Prostate gland (tissue), 2 donors: ENCODE measurements at regions not wholly inside any gene's neighbourhood (a gene's known extent, or its start where the extent isn't known, plus 50 kb on each side); places are given as distances from the start of the nearest gene placed in this dataset.

ENCODE experiments used
- POLR2AphosphoS5 ChIP-seq: sonication (generic); formaldehyde crosslinking; IDR thresholded peaks from one replicate; pipeline ENCODE4 v1.6.1; 2017; ENCODE audit warnings: antibody characterized with exemption
- TF ChIP-seq, protein P1 (sequence below), 4 experiments: fragments of 200-600 bp in 2 of 4; fragments of 450-650 bp in 2 of 4; sonication (generic) in 2 of 4; IDR thresholded peaks; 1 replicate in 3 of 4; 2 replicates in 1 of 4; pipeline ENCODE4 v1.5.1; 2016 to 2019; ENCODE audit warnings: antibody characterized with exemption in 4 of 4, mild to moderate bottlenecking in 2 of 4, moderate library complexity in 2 of 4

DNA sequence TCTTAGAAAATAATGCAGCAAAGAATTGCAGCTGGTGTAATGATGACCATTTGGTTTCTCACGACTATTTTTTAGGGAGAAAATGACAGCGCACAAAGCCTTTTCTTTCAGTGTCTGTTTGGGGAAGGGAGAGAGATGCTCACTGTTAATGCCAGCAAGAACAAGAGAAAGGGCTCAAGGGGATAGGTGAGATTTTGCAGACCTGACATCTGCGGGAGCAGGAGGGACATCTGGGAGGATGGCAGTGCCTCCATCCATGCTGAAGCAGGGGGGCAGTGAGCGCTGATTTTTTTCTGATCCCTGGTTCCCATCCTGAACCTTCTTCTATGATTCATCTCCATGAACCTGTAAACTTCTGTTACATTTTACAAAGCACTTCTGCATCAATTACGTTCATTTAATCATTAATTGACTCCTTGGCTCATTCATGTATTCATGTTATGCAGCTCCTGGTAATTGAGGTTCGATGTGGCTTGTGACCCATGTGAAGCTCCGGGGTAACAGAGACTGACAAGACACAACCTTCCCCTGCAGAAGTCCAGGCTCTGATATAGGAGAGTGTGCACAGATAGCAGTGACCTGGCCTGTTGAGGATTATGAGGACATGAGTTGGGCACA, 595.3 kb downstream of the PTPRU start:
- TF ChIP-seq, protein P1, sequence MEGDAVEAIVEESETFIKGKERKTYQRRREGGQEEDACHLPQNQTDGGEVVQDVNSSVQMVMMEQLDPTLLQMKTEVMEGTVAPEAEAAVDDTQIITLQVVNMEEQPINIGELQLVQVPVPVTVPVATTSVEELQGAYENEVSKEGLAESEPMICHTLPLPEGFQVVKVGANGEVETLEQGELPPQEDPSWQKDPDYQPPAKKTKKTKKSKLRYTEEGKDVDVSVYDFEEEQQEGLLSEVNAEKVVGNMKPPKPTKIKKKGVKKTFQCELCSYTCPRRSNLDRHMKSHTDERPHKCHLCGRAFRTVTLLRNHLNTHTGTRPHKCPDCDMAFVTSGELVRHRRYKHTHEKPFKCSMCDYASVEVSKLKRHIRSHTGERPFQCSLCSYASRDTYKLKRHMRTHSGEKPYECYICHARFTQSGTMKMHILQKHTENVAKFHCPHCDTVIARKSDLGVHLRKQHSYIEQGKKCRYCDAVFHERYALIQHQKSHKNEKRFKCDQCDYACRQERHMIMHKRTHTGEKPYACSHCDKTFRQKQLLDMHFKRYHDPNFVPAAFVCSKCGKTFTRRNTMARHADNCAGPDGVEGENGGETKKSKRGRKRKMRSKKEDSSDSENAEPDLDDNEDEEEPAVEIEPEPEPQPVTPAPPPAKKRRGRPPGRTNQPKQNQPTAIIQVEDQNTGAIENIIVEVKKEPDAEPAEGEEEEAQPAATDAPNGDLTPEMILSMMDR (IDR thresholded peaks at IDR 0.05), result no peak
- TF ChIP-seq POLR2AphosphoS5, result no peak
